Kidney (tissue), 13 donors: ENCODE measurements at regions not wholly inside any gene's neighbourhood (a gene's known extent, or its start where the extent isn't known, plus 50 kb on each side); places are given as distances from the start of the nearest gene placed in this dataset.
"Not testable (repeated sequence)": the region's sequence is repeated elsewhere in the genome, so short reads cannot be mapped to it uniquely, and the experiment has no call there.

ENCODE experiments used
- DNase-seq, 5 donors: peaks; one replicate each; pipeline ENCODE4 v3.0.0-alpha.2; 2013 to 2020
- FAIRE-seq: peaks from 2 replicates; lab custom pipeline; 2012; peaks lifted over from hg19 to GRCh38; lab: Jason Lieb, UNC
- H3K27ac ChIP-seq, 2 donors: one replicate each; pipeline ENCODE4 v1.7.0; 2013; ENCODE audit warnings: low read depth in 2 of 2, low read length in 2 of 2, inconsistent platforms in 1 of 2
- H3K27me3 ChIP-seq: one replicate; pipeline ENCODE4 v1.7.1; 2013; ENCODE audit warnings: low read length, inconsistent platforms; ENCODE audit not compliant: control insufficient read depth, insufficient read depth
- H3K36me3 ChIP-seq, 3 donors: one replicate each; pipeline versions ENCODE4 v1.7.0 to v1.7.1; 2013; ENCODE audit warnings: low read length in 3 of 3, control low read depth in 1 of 3, inconsistent platforms in 1 of 3; ENCODE audit not compliant: insufficient read depth in 3 of 3, control insufficient read depth in 2 of 3
- H3K4me1 ChIP-seq, 3 donors: one replicate each; pipeline versions ENCODE4 v1.7.0 to v1.7.1; 2013; ENCODE audit warnings: low read length in 3 of 3, inconsistent platforms in 1 of 3, low read depth in 1 of 3; ENCODE audit not compliant: control insufficient read depth in 2 of 3, insufficient read depth in 2 of 3
- H3K4me3 ChIP-seq, 3 donors: one replicate each; pipeline versions ENCODE4 v1.7.0 to v1.8.1; 2013; ENCODE audit warnings: low read length in 3 of 3, control low read depth in 1 of 3, inconsistent platforms in 1 of 3
- H3K9ac ChIP-seq, 3 donors: one replicate each; pipeline versions ENCODE4 v1.7.0 to v1.7.1; 2013; ENCODE audit warnings: low read length in 3 of 3, control low read depth in 1 of 3, inconsistent platforms in 1 of 3
- H3K9me3 ChIP-seq, 3 donors: one replicate each; pipeline versions ENCODE4 v1.7.0 to v1.7.1; 2013; ENCODE audit warnings: low read length in 3 of 3, control low read depth in 1 of 3, inconsistent platforms in 1 of 3; ENCODE audit not compliant: control insufficient read depth in 2 of 3, insufficient read depth in 1 of 3
- intact Hi-C: fragments of 100-400 bp; cut with DNase I; formaldehyde crosslinking; loops from one replicate; pipeline ENCODE4 v1.11.1; 2022
- TF ChIP-seq, protein P1 (sequence below): IDR thresholded peaks from 3 replicates; pipeline ENCODE4 v1.5.1; 2012; ENCODE audit warnings: mild to moderate bottlenecking, moderate library complexity, borderline replicate concordance; ENCODE audit not compliant: insufficient read depth; ENCODE audit errors: extremely low read depth
- donor health status: control.
- donor health status: control.
- donor health status: control.
- donor health status: control.
- donor health status: control.
- donor health status: DM: yes; HTN: yes; CAD: no.
- donor health status: Normal renal cell carcinoma (clear cell type).

DNA sequence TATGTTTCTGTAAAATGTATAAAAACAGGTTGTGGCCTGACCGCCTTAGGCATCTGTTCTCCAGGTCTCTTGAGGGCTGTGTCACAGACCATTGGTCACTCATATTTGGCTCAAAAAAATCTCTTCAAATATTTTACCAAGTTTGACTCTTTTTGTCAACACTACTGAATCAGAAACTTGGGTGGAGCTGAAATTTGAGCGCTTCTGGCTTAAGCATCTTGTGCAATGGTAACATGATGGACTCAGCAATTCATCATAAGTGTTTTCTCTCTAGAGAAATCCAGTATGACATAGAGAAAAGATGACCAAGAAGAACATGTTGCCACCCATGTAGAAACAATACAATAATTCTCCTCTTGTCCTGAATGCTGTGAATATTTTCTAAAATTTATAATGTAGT is 387.9 kb downstream of the MAT2B start:
- no peaks in the 10 kb centered on the region for H3K9me3 ChIP-seq
- DNase-seq (no peak), FAIRE-seq (no peak)
- no peak overlapping the region for H3K4me3 ChIP-seq
- TF ChIP-seq, protein P1, sequence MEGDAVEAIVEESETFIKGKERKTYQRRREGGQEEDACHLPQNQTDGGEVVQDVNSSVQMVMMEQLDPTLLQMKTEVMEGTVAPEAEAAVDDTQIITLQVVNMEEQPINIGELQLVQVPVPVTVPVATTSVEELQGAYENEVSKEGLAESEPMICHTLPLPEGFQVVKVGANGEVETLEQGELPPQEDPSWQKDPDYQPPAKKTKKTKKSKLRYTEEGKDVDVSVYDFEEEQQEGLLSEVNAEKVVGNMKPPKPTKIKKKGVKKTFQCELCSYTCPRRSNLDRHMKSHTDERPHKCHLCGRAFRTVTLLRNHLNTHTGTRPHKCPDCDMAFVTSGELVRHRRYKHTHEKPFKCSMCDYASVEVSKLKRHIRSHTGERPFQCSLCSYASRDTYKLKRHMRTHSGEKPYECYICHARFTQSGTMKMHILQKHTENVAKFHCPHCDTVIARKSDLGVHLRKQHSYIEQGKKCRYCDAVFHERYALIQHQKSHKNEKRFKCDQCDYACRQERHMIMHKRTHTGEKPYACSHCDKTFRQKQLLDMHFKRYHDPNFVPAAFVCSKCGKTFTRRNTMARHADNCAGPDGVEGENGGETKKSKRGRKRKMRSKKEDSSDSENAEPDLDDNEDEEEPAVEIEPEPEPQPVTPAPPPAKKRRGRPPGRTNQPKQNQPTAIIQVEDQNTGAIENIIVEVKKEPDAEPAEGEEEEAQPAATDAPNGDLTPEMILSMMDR = no peak
- no peaks in the 10 kb centered on the region for H3K36me3 ChIP-seq
- intact Hi-C loops = no loop called here
- no peaks in the 10 kb centered on the region for H3K27me3 ChIP-seq
- H3K4me1 ChIP-seq = no peaks in the 10 kb centered on the region
- H3K27ac ChIP-seq = no peak overlapping the region
- no peak overlapping the region for H3K9ac ChIP-seq

DNA sequence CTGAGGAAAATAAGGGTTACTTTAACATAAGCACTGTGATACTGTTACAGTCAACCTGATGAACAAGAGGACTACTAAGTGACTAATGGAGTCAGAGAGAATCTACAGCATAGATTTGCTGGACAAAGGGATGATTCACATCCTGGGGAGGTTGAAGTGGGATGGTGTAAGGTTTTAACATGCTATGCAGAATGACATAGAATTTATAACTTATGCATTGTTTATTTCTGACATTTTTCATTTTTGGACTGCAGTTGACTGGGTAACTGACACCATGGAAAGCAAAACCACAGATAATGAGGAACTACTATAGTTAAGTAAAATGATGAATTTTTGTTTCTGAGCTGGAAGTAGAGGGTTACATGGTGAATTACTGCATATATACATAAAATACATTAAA is 389.2 kb downstream of the MAT2B start:
- FAIRE-seq (no peak), DNase-seq (no peak)
- no peaks in the 10 kb centered on the region for H3K9me3 ChIP-seq
- H3K4me1 ChIP-seq = no peaks in the 10 kb centered on the region
- intact Hi-C loops = no loop called here
- no peak overlapping the region for H3K9ac ChIP-seq
- no peak overlapping the region for H3K4me3 ChIP-seq
- no peak overlapping the region for H3K27ac ChIP-seq
- no peaks in the 10 kb centered on the region for H3K27me3 ChIP-seq
- H3K36me3 ChIP-seq = no peaks in the 10 kb centered on the region
- TF ChIP-seq, protein P1 = no peak

DNA sequence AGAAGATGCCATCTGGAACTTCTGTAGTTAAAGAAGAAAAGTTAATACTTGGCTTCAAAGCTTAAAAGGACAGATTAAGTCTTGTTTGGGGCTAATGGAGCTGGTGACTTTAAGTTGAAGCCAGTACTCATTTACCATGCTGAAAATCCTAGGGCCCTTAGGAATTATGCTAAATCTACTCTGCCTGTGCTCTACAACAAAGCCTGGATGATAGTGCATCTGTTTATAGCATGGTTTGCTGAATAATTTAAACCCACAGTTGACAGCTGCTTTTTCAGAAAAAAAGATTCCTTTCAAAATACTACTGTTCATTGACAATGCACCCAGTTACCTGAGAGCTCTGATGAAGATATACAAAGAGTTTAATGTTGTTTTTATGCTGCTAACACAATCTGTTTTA is 393.5 kb downstream of the MAT2B start:
- DNase-seq (no peak), FAIRE-seq (no peak)
- no peaks in the 10 kb centered on the region for H3K9me3 ChIP-seq
- H3K27ac ChIP-seq = no peak overlapping the region
- TF ChIP-seq, protein P1 = no peak
- H3K4me1 ChIP-seq = no peaks in the 10 kb centered on the region
- intact Hi-C loops = no loop called here
- H3K4me3 ChIP-seq = no peak overlapping the region
- no peak overlapping the region for H3K9ac ChIP-seq
- H3K27me3 ChIP-seq = no peaks in the 10 kb centered on the region
- no peaks in the 10 kb centered on the region for H3K36me3 ChIP-seq

DNA sequence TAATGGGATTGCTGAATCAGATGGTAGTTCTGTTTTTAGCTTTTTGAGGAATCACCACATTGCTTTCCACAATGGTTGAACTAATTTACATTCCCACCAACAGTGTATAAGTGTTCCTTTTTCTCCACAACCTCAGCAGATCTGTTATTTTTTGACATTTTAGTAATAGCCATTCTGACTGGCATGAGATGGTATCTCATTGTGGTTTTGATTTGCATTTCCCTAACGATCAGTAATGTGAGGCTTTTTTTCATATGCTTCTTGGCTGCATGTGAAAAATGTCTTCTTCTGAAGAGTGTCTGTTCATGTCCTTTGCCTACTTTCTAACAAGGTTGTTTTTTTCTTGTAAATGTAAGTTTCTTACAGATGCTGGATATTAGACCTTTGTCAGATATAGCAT is 402.4 kb downstream of the MAT2B start:
- H3K27me3 ChIP-seq, H3K4me3 ChIP-seq, H3K4me1 ChIP-seq, H3K27ac ChIP-seq, H3K36me3 ChIP-seq, H3K9me3 ChIP-seq, FAIRE-seq, H3K9ac ChIP-seq, intact Hi-C loops, DNase-seq: not testable (repeated sequence)
